ENCODE measurements at regions not wholly inside any gene's neighbourhood (a gene's known extent, or its start where the extent isn't known, plus 50 kb on each side); places are given as distances from the start of the nearest gene placed in this dataset.

DNA sequence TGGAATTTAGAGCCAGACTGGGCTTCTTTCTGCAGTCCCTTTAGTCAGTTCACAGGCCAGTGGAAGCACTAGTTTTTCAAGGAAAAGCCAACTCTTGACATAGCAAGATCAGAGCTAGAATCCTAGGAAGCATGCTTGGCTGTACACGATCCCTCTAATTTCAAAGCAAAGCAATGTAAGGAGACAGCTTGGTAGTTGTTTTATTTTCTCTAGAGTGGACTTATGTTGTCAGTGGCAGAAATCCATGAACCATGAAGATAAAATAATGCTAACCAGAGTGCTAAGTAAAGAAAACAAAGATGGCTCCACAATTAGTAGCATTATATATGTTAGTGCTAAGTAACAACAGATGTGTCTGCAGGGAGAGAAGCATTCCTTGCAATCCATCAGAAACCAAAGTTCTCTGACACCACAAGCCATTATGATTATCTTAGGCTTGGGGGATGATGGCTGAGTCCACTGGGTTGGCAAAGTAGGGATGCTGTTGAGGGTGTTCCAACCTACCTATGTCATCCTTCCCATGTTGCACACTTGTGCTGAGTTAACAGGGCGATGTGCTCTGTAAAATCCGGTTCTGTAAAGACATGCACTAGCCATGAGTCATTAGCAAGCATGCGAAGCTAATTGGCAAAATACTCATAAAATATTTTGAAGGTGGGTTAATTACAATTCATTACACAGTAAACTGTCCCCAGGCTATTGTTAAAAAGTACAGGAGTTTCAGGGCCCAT is 115.2 kb downstream of the BMP2 start:
- CTCF ChIA-PET, result no interaction called here
- 14% methylated on average over 4 of the region's 4 CpGs for WGBS (ENCODE audit: low lambda C conversion rate)
- H3K4me2 ChIP-seq, result no peak overlapping the region

DNA sequence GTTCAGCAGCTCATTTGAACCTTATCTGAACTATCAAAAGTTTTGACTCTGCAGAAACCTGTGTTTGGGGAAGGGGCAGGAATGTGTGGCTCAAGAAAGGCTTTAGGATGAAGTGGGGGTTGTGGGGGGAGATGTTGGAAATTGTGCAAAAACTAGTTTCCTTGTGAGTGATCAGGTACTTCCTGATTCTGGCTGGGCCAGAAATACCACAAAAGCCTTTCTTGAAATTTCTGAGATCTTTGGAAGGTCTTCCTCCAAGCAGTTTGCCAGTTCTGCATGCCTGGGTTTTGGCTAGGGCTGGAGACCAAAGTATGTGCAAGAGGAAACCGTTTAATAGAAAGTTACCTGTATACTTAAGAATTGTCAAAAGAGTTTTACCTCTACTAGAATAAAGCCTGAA is 116.6 kb downstream of the BMP2 start:
- H3F3A ChIP-seq (replicated peaks; ENCODE audit: insufficient read depth), result no peaks in the 10 kb centered on the region
- 0% methylated on average over 1 of the region's 1 CpG for WGBS (ENCODE audit: low lambda C conversion rate)
- no peak overlapping the region for H3K4me3 ChIP-seq (ENCODE audit: low read depth in 2 of 2, low read length in 1 of 2)
- ChIA-PET POLR2A (no interaction called here), CTCF (no interaction called here)
- H3K9ac ChIP-seq, result no peak overlapping the region
- no peak overlapping the region for H3K4me2 ChIP-seq
- no peaks in the 10 kb centered on the region for H3K9me3 ChIP-seq
- H3K9me2 ChIP-seq, result no peaks in the 10 kb centered on the region
- no peaks in the 10 kb centered on the region for H3K79me2 ChIP-seq (ENCODE audit: insufficient read depth)
- no peaks in the 10 kb centered on the region for H3K4me1 ChIP-seq (ENCODE audit: control insufficient read depth in 1 of 2, insufficient read depth in 2 of 2, low read depth in 1 of 2, low read length in 1 of 2)
- no peak for DNase-seq
- no peaks in the 10 kb centered on the region for H3K36me3 ChIP-seq (replicated peaks in 1 of 2; ENCODE audit: control insufficient read depth in 1 of 2, insufficient read depth in 2 of 2, low read length in 1 of 2)
- no peaks in the 10 kb centered on the region for H4K20me1 ChIP-seq (ENCODE audit: insufficient read depth)
- no peak overlapping the region for H3K27ac ChIP-seq (ENCODE audit: low read depth in 2 of 2, low read length in 1 of 2)
- no peak overlapping the region for H2AFZ ChIP-seq (ENCODE audit: low read depth)
- no peaks in the 10 kb centered on the region for H3K27me3 ChIP-seq (ENCODE audit: insufficient read depth)
- TF ChIP-seq SIN3A (IDR thresholded peaks at IDR 0.05; ENCODE audit: borderline replicate concordance, low read depth, low read length) (no peak), MEF2A (IDR thresholded peaks at IDR 0.05; ENCODE audit: borderline replicate concordance, low read depth) (no peak), FOXM1 (IDR thresholded peaks at IDR 0.05; ENCODE audit: low read depth) (no peak), NRF1 (IDR thresholded peaks at IDR 0.05; ENCODE audit: low read depth, low read length) (no peak), JUND (IDR thresholded peaks at IDR 0.05) (no peak), RCOR1 (IDR thresholded peaks at IDR 0.05; ENCODE audit: low read length) (no peak), ZBTB33 (IDR thresholded peaks at IDR 0.05; ENCODE audit: borderline replicate concordance, low read depth) (no peak), RFX5 (IDR thresholded peaks at IDR 0.05; ENCODE audit: low read length) (no peak), MXI1 (IDR thresholded peaks at IDR 0.05; ENCODE audit: low read depth, low read length) (no peak)
- TF ChIP-seq, protein P1, sequence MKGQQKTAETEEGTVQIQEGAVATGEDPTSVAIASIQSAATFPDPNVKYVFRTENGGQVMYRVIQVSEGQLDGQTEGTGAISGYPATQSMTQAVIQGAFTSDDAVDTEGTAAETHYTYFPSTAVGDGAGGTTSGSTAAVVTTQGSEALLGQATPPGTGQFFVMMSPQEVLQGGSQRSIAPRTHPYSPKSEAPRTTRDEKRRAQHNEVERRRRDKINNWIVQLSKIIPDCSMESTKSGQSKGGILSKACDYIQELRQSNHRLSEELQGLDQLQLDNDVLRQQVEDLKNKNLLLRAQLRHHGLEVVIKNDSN (IDR thresholded peaks at IDR 0.05; ENCODE audit: borderline replicate concordance, low read depth), result no peak
- TF ChIP-seq, protein P2, sequence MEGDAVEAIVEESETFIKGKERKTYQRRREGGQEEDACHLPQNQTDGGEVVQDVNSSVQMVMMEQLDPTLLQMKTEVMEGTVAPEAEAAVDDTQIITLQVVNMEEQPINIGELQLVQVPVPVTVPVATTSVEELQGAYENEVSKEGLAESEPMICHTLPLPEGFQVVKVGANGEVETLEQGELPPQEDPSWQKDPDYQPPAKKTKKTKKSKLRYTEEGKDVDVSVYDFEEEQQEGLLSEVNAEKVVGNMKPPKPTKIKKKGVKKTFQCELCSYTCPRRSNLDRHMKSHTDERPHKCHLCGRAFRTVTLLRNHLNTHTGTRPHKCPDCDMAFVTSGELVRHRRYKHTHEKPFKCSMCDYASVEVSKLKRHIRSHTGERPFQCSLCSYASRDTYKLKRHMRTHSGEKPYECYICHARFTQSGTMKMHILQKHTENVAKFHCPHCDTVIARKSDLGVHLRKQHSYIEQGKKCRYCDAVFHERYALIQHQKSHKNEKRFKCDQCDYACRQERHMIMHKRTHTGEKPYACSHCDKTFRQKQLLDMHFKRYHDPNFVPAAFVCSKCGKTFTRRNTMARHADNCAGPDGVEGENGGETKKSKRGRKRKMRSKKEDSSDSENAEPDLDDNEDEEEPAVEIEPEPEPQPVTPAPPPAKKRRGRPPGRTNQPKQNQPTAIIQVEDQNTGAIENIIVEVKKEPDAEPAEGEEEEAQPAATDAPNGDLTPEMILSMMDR (IDR thresholded peaks at IDR 0.05), result no peak

More for the DNA sequence above, 115.2 kb downstream of the BMP2 start:
- Histone ChIP-seq H3K27me3 (ENCODE audit: insufficient read depth) (no peaks in the 10 kb centered on the region), H3K9ac (no peak overlapping the region), H3F3A (replicated peaks; ENCODE audit: insufficient read depth) (no peaks in the 10 kb centered on the region), H3K4me1 (ENCODE audit: control insufficient read depth in 1 of 2, insufficient read depth in 2 of 2, low read depth in 1 of 2, low read length in 1 of 2) (no peaks in the 10 kb centered on the region), H2AFZ (ENCODE audit: low read depth) (no peak overlapping the region), H3K9me2 (no peaks in the 10 kb centered on the region), H3K4me3 (ENCODE audit: low read depth in 2 of 2, low read length in 1 of 2) (no peak overlapping the region), H4K20me1 (ENCODE audit: insufficient read depth) (no peaks in the 10 kb centered on the region), H3K9me3 (no peaks in the 10 kb centered on the region), H3K27ac (ENCODE audit: low read depth in 2 of 2, low read length in 1 of 2) (no peak overlapping the region), H3K36me3 (replicated peaks in 1 of 2; ENCODE audit: control insufficient read depth in 1 of 2, insufficient read depth in 2 of 2, low read length in 1 of 2) (no peaks in the 10 kb centered on the region), H3K79me2 (ENCODE audit: insufficient read depth) (no peaks in the 10 kb centered on the region)
- POLR2A ChIA-PET, result no interaction called here
- no peak for DNase-seq
- no peak for TF ChIP-seq GABPA (IDR thresholded peaks at IDR 0.05; ENCODE audit: low read depth)
- no peak for TF ChIP-seq JUND (IDR thresholded peaks at IDR 0.05)
- no peak for TF ChIP-seq RCOR1 (IDR thresholded peaks at IDR 0.05; ENCODE audit: low read length)
- TF ChIP-seq POLR2AphosphoS5 (IDR thresholded peaks at IDR 0.05; ENCODE audit: low read depth, low read length), result no peak
- TF ChIP-seq FOXJ3 (CRISPR knock-in tag; IDR thresholded peaks at IDR 0.05), result no peak
- no peak for TF ChIP-seq YY1 (IDR thresholded peaks at IDR 0.05; ENCODE audit: low read depth)
- TF ChIP-seq RXRA (IDR thresholded peaks at IDR 0.05; ENCODE audit: borderline replicate concordance, low read depth), result no peak
- TF ChIP-seq, protein P1 (IDR thresholded peaks at IDR 0.05; ENCODE audit: borderline replicate concordance, low read depth), result no peak
- no peak for TF ChIP-seq SMC3 (IDR thresholded peaks at IDR 0.05; ENCODE audit: low read depth, low read length)
- no peak for TF ChIP-seq RFX5 (IDR thresholded peaks at IDR 0.05; ENCODE audit: low read length)
- no peak for TF ChIP-seq MAX (IDR thresholded peaks at IDR 0.05; ENCODE audit: low read depth)
- TF ChIP-seq NRF1 (IDR thresholded peaks at IDR 0.05; ENCODE audit: low read depth, low read length), result no peak
- TF ChIP-seq IRF3 (IDR thresholded peaks at IDR 0.05; ENCODE audit: low read depth, low read length), result no peak
- TF ChIP-seq NFIC (IDR thresholded peaks at IDR 0.05; ENCODE audit: borderline replicate concordance), result no peak
- no peak for TF ChIP-seq GATA2 (CRISPR knock-in tag; IDR thresholded peaks at IDR 0.05)
